IMR-90 (cell line): ENCODE measurements at regions not wholly inside any gene's neighbourhood (a gene's known extent, or its start where the extent isn't known, plus 50 kb on each side); places are given as distances from the start of the nearest gene placed in this dataset.

Experiments used
- ATAC-seq: fragments of 200-7000 bp; cut with Tn5 transposase; 2 replicates; pipeline ENCODE4 v1.9.1; 2020; ENCODE audit warnings: low read depth, mild to moderate bottlenecking, moderate library complexity
- BruUV-seq: library from RNA; stranded (reverse); fragments of 400-500 nt; replicated peaks from 2 replicates; lab custom pipeline; 2021; lab: Mats Ljungman, UMichigan
- CTCF ChIA-PET: fragments of 300-600 bp; formaldehyde crosslinking; extraction: SDS; loops from one replicate; lab custom pipeline; 2021; ENCODE audit warnings: antibody characterized with exemption; lab: Yijun Ruan, JAX
- POLR2A ChIA-PET: fragments of 300-600 bp; sonication (Branson Sonifier 250); formaldehyde crosslinking; loops from one replicate; lab custom pipeline; 2022; ENCODE audit warnings: antibody characterized with exemption; ENCODE audit not compliant: unreplicated experiment; lab: Charles Lee
- DNase-seq: peaks from one replicate; pipeline ENCODE4 v3.0.0; 2013
- H2AFZ ChIP-seq: replicated peaks from 2 replicates; pipeline ENCODE3; 2013; ENCODE audit warnings: low read length, mild to moderate bottlenecking; ENCODE audit not compliant: poor library complexity
- H2AK5ac ChIP-seq: 2 replicates; pipeline ENCODE4 v1.6.1; 2013; ENCODE audit warnings: low read depth, low read length, inconsistent platforms
- H2AK9ac ChIP-seq: replicated peaks from 2 replicates; pipeline ENCODE3; 2013; ENCODE audit warnings: mild to moderate bottlenecking, low read depth, low read length, moderate library complexity; ENCODE audit not compliant: poor library complexity
- H2BK120ac ChIP-seq: 2 replicates; pipeline ENCODE4 v1.6.1; 2013; ENCODE audit warnings: low read depth, low read length, inconsistent platforms
- H2BK15ac ChIP-seq: 3 replicates; pipeline ENCODE4 v1.6.1; 2013; ENCODE audit warnings: low read depth, low read length, inconsistent platforms
- H2BK20ac ChIP-seq: 2 replicates; pipeline ENCODE4 v1.6.1; 2013; ENCODE audit warnings: low read depth, mild to moderate bottlenecking, inconsistent platforms, low read length, moderate library complexity
- H2BK5ac ChIP-seq: 2 replicates; pipeline ENCODE4 v1.6.1; 2013; ENCODE audit warnings: mild to moderate bottlenecking, low read depth, low read length, inconsistent platforms; ENCODE audit not compliant: poor library complexity, severe bottlenecking
- H3K14ac ChIP-seq: replicated peaks from 2 replicates; pipeline ENCODE4 v1.6.1; 2013; ENCODE audit warnings: low read depth, low read length, inconsistent platforms
- H3K18ac ChIP-seq: 2 replicates; pipeline ENCODE4 v1.6.1; 2013; ENCODE audit warnings: low read depth, low read length, control low read depth
- H3K23ac ChIP-seq: 2 replicates; pipeline ENCODE4 v1.6.1; 2013; ENCODE audit warnings: low read depth, low read length, inconsistent platforms
- H3K27ac ChIP-seq: 2 replicates; pipeline ENCODE4 v1.5.1; 2013; ENCODE audit warnings: mild to moderate bottlenecking, control low read depth, low read length; ENCODE audit not compliant: insufficient read depth
- H3K27me3 ChIP-seq: 2 replicates; pipeline ENCODE4 v1.6.1; 2013; ENCODE audit warnings: low read length; ENCODE audit not compliant: control insufficient read depth, insufficient read depth
- H3K36me3 ChIP-seq: 2 replicates; pipeline ENCODE4 v1.6.1; 2013; ENCODE audit warnings: low read length, mixed read lengths; ENCODE audit not compliant: control insufficient read depth, insufficient read depth
- H3K4ac ChIP-seq: 2 replicates; pipeline ENCODE4 v1.6.1; 2013; ENCODE audit warnings: low read depth, low read length, inconsistent platforms
- H3K4me1 ChIP-seq: 2 replicates; pipeline ENCODE4 v1.6.1; 2013; ENCODE audit warnings: low read length, mixed read lengths; ENCODE audit not compliant: control insufficient read depth, insufficient read depth
- H3K4me2 ChIP-seq: 2 replicates; pipeline ENCODE4 v1.6.1; 2013; ENCODE audit warnings: low read depth, mild to moderate bottlenecking, control low read depth, low read length, moderate library complexity
- H3K4me3 ChIP-seq: 2 replicates; pipeline ENCODE4 v1.5.1; 2013; ENCODE audit warnings: low read depth, mild to moderate bottlenecking, control low read depth, low read length, moderate library complexity; ENCODE audit not compliant: insufficient read depth
- H3K56ac ChIP-seq: 2 replicates; pipeline ENCODE4 v1.6.1; 2013; ENCODE audit warnings: low read length, inconsistent platforms; ENCODE audit not compliant: insufficient read depth; ENCODE audit errors: extremely low read depth
- H3K79me1 ChIP-seq, 2 experiments: 2 replicates each; pipeline ENCODE4 v1.6.1; 2013; ENCODE audit warnings: low read length in 2 of 2, inconsistent platforms in 1 of 2, low read depth in 1 of 2
- H3K9ac ChIP-seq: 2 replicates; pipeline ENCODE4 v1.6.1; 2013; ENCODE audit warnings: low read depth, low read length, control low read depth
- H3K9me1 ChIP-seq: 2 replicates; pipeline ENCODE4 v1.6.1; 2013; ENCODE audit warnings: low read length, inconsistent platforms; ENCODE audit not compliant: insufficient read depth
- H3K9me3 ChIP-seq: 2 replicates; pipeline ENCODE4 v1.6.1; 2013; ENCODE audit warnings: low read length; ENCODE audit not compliant: control insufficient read depth, insufficient read depth
- H4K20me1 ChIP-seq: 2 replicates; pipeline ENCODE4 v1.6.1; 2013; ENCODE audit warnings: low read length, inconsistent platforms; ENCODE audit not compliant: insufficient read depth
- H4K5ac ChIP-seq: 2 replicates; pipeline ENCODE4 v1.6.1; 2013; ENCODE audit warnings: mild to moderate bottlenecking, low read depth, low read length, control low read depth
- H4K8ac ChIP-seq, 2 experiments: 2 replicates each; pipeline ENCODE4 v1.6.1; 2013; ENCODE audit warnings: low read depth in 2 of 2, low read length in 2 of 2, control low read depth in 1 of 2, inconsistent platforms in 1 of 2
- H4K91ac ChIP-seq: 2 replicates; pipeline ENCODE4 v1.6.1; 2013; ENCODE audit warnings: low read depth, low read length, inconsistent platforms; ENCODE audit not compliant: insufficient read depth
- CHD1 ChIP-seq: IDR thresholded peaks from 2 replicates; pipeline ENCODE4 v1.6.1; 2012; ENCODE audit warnings: low read depth, low read length, improper control_type of control experiment
- MAFK ChIP-seq: IDR thresholded peaks from 2 replicates; pipeline ENCODE4 v1.6.1; 2012; ENCODE audit warnings: low read depth, low read length, improper control_type of control experiment
- MAZ ChIP-seq: IDR thresholded peaks from 2 replicates; pipeline ENCODE4 v1.6.1; 2012; ENCODE audit warnings: low read depth, mild to moderate bottlenecking, low read length, improper control_type of control experiment, moderate library complexity, borderline replicate concordance
- NFE2L2 ChIP-seq: fragments of 150-350 bp; IDR thresholded peaks from 2 replicates; pipeline ENCODE4 v1.6.1; 2016; ENCODE audit warnings: low read depth, mild to moderate bottlenecking, low read length
- RFX5 ChIP-seq: IDR thresholded peaks from 2 replicates; pipeline ENCODE4 v1.8.0; 2012; ENCODE audit warnings: low read depth, mild to moderate bottlenecking, low read length, moderate library complexity
- WGBS, 2 experiments: methylation state at CpG; one replicate each; pipeline versions ENCODE4 v1.1.5 to v1.1.7; 2013; ENCODE audit warnings: missing lambda C conversion rate in 2 of 2; ENCODE audit not compliant: insufficient read length in 1 of 2; ENCODE audit errors: extremely low coverage in 2 of 2; 5-methylcytosine and 5-hydroxymethylcytosine counted together
- dilution Hi-C: fragments of 300-500 bp; cut with HindIII; formaldehyde crosslinking; loops from one replicate; pipeline ENCODE4 v1.14.3; 2018; ENCODE audit warnings: low sequenced_read_pairs; ENCODE audit not compliant: unreplicated experiment
- in situ Hi-C: fragments of 300-500 bp; cut with MboI; formaldehyde crosslinking; loops from 3 replicates; pipeline ENCODE4 v1.14.3; 2019; ENCODE audit warnings: low sequenced_read_pairs, inconsistent platforms, mixed read lengths
- intact Hi-C: fragments of 100-400 bp; cut with micrococcal nuclease; formaldehyde crosslinking; loops from 2 replicates; pipeline ENCODE4 v1.10.0; 2022
- TF ChIP-seq, protein P1 (sequence below): fragments of 150-350 bp; IDR thresholded peaks from 2 replicates; pipeline ENCODE4 v1.6.1; 2016; ENCODE audit warnings: low read depth, mild to moderate bottlenecking, low read length, moderate library complexity, borderline replicate concordance

DNA sequence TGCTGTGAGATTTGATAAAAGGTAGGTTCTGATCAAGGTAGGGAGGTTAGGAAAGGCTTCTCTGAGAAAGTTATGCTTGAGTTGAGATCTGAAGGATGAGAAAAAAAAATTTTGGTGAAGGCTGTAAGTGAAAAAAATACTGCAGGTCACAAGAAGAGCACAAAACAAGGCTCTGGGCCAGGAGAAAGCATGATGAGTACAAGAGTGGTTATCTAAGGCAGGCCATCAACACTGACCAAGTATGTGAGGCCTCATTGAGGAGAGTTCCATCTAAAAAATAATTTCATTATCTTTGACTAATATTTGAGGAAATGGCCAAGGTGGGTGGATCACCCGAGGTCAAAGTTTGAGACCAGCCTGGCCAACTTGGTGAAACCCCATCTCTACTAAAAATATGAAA is 71.6 kb upstream of the SLC4A4 start:
- Histone ChIP-seq H3K4me1 (peaks cover 12% of the 10 kb centered on the region), H4K91ac (peak overlapping the region; percentile 45), H4K8ac (peak overlapping the region; percentile 43 to 44), H3K36me3 (peaks cover 1% of the 10 kb centered on the region; the same call in 1 of the 2 replicates), H2BK120ac (peak overlapping the region; percentile 78), H3K18ac (peak overlapping the region; percentile 93), H3K27me3 (no peaks in the 10 kb centered on the region), H4K20me1 (peaks cover 6% of the 10 kb centered on the region; the same call in 1 of the 2 replicates), H3K79me1 (peaks cover 16 to 47% of the 10 kb centered on the region in 2 experiments), H2AK5ac (peak overlapping the region; percentile 5; the same call in 1 of the 2 replicates), H3K27ac (peak overlapping the region; percentile 74; the same call in 1 of the 2 replicates), H2AK9ac (no peak overlapping the region), H2BK20ac (peak overlapping the region; percentile 85; the same call in 1 of the 2 replicates), H3K23ac (peak overlapping the region; percentile 28; the same call in 1 of the 2 replicates), H4K5ac (peak overlapping the region; percentile 64), H3K4me2 (peak overlapping the region; percentile 71), H3K56ac (peak overlapping the region; percentile 16; the same call in 1 of the 2 replicates), H3K9ac (no peak overlapping the region), H3K4me3 (no peak overlapping the region), H2AFZ (no peak overlapping the region), H3K4ac (peak overlapping the region; percentile 26), H3K9me1 (peaks cover 3% of the 10 kb centered on the region; the same call in 1 of the 2 replicates), H2BK15ac (peak overlapping the region; percentile 59), H3K14ac (peak overlapping the region; percentile 49; the same call in 1 of the 2 replicates), H3K9me3 (no peaks in the 10 kb centered on the region), H2BK5ac (peak overlapping the region; percentile 78)
- dilution Hi-C loops = no loop called here
- no peak for ATAC-seq
- CTCF ChIA-PET = no interaction called here
- in situ Hi-C loops = no loop called here
- TF ChIP-seq RFX5 (no peak), MAFK (no peak), CHD1 (no peak), MAZ (no peak), NFE2L2 (no peak)
- TF ChIP-seq, protein P1, sequence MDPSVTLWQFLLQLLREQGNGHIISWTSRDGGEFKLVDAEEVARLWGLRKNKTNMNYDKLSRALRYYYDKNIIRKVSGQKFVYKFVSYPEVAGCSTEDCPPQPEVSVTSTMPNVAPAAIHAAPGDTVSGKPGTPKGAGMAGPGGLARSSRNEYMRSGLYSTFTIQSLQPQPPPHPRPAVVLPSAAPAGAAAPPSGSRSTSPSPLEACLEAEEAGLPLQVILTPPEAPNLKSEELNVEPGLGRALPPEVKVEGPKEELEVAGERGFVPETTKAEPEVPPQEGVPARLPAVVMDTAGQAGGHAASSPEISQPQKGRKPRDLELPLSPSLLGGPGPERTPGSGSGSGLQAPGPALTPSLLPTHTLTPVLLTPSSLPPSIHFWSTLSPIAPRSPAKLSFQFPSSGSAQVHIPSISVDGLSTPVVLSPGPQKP = no peak
- WGBS, 2 experiments = no CpG with 5 or more reads among the region's 1 CpG
- intact Hi-C loops = loop anchor here (2.0 to 5.0 kb wide), 2 partner anchors 80 to 284 kb away; no protein-coding TSS in a partner anchor
- no TSS peak for BruUV-seq
- POLR2A ChIA-PET = no interaction called here
- DNase-seq = peak; percentile 17
